Trophoblast cell (in vitro differentiated cells and primary cell): ENCODE measurements at regions not wholly inside any gene's neighbourhood (a gene's known extent, or its start where the extent isn't known, plus 50 kb on each side); places are given as distances from the start of the nearest gene placed in this dataset.
"Not testable (repeated sequence)": the region's sequence is repeated elsewhere in the genome, so short reads cannot be mapped to it uniquely, and the experiment has no call there.

ENCODE experiments used
- DNase-seq, 2 donors: peaks; one replicate each; pipeline ENCODE4 v3.0.0-alpha.2; 2016
- H2AFZ ChIP-seq: 2 replicates; pipeline ENCODE4 v1.6.1; 2013; ENCODE audit warnings: low read length, moderate library complexity, mild to moderate bottlenecking; ENCODE audit not compliant: insufficient read depth, poor library complexity
- H2AK5ac ChIP-seq: 2 replicates; pipeline ENCODE4 v1.6.1; 2013; ENCODE audit warnings: mild to moderate bottlenecking, low read length
- H2BK120ac ChIP-seq: 2 replicates; pipeline ENCODE4 v1.6.1; 2013; ENCODE audit warnings: low read length, mild to moderate bottlenecking, moderate library complexity; ENCODE audit not compliant: insufficient read depth, poor library complexity
- H2BK12ac ChIP-seq: 2 replicates; pipeline ENCODE4 v1.6.1; 2013; ENCODE audit warnings: mild to moderate bottlenecking, low read length, moderate library complexity
- H2BK5ac ChIP-seq: 2 replicates; pipeline ENCODE4 v1.6.1; 2013; ENCODE audit warnings: low read length, low read depth, moderate library complexity, mild to moderate bottlenecking; ENCODE audit not compliant: poor library complexity
- H3K14ac ChIP-seq: 2 replicates; pipeline ENCODE4 v1.6.1; 2013; ENCODE audit warnings: mild to moderate bottlenecking, low read length
- H3K18ac ChIP-seq: 2 replicates; pipeline ENCODE4 v1.6.1; 2013; ENCODE audit warnings: mild to moderate bottlenecking, low read length
- H3K23ac ChIP-seq: 2 replicates; pipeline ENCODE4 v1.6.1; 2013; ENCODE audit warnings: low read length
- H3K27ac ChIP-seq: 2 replicates; pipeline ENCODE4 v1.5.1; 2013; ENCODE audit warnings: low read depth, mild to moderate bottlenecking, inconsistent platforms, low read length, moderate library complexity
- H3K27me3 ChIP-seq: 2 replicates; pipeline ENCODE4 v1.6.1; 2013; ENCODE audit warnings: inconsistent platforms, mild to moderate bottlenecking, low read length, moderate library complexity; ENCODE audit not compliant: insufficient read depth
- H3K36me3 ChIP-seq, 2 experiments: 1 replicate in 1 of 2; 2 replicates in 1 of 2; pipeline ENCODE4 v1.6.1; 2013; ENCODE audit warnings: low read length in 2 of 2, mild to moderate bottlenecking in 2 of 2, moderate library complexity in 1 of 2; ENCODE audit not compliant: insufficient read depth in 2 of 2, control insufficient read depth in 1 of 2
- H3K4ac ChIP-seq: 2 replicates; pipeline ENCODE4 v1.6.1; 2013; ENCODE audit warnings: low read depth, mild to moderate bottlenecking, low read length, moderate library complexity
- H3K4me1 ChIP-seq, 2 experiments: 1 replicate in 1 of 2; 2 replicates in 1 of 2; pipeline ENCODE4 v1.6.1; 2013; ENCODE audit warnings: low read length in 2 of 2, mild to moderate bottlenecking in 2 of 2, moderate library complexity in 1 of 2; ENCODE audit not compliant: insufficient read depth in 2 of 2, control insufficient read depth in 1 of 2
- H3K4me2 ChIP-seq: 2 replicates; pipeline ENCODE4 v1.6.1; 2013; ENCODE audit warnings: inconsistent platforms, mild to moderate bottlenecking, low read length, moderate library complexity
- H3K4me3 ChIP-seq: 2 replicates; pipeline ENCODE4 v1.5.1; 2013; ENCODE audit warnings: mild to moderate bottlenecking, low read depth, low read length, inconsistent platforms
- H3K79me1 ChIP-seq: one replicate; pipeline ENCODE4 v1.6.1; 2013; ENCODE audit warnings: low read length
- H3K79me2 ChIP-seq: 2 replicates; pipeline ENCODE4 v1.6.1; 2013; ENCODE audit warnings: low read length, mild to moderate bottlenecking; ENCODE audit not compliant: control insufficient read depth, insufficient read depth, poor library complexity
- H3K9ac ChIP-seq: 2 replicates; pipeline ENCODE4 v1.6.1; 2013; ENCODE audit warnings: mild to moderate bottlenecking, low read length
- H3K9me3 ChIP-seq: 2 replicates; pipeline ENCODE4 v1.6.1; 2013; ENCODE audit warnings: low read depth, mild to moderate bottlenecking, control low read depth, inconsistent platforms, low read length; ENCODE audit not compliant: insufficient read depth
- H4K12ac ChIP-seq: 2 replicates; pipeline ENCODE4 v1.6.1; 2013; ENCODE audit warnings: low read depth, mild to moderate bottlenecking, low read length, moderate library complexity
- H4K8ac ChIP-seq: 2 replicates; pipeline ENCODE4 v1.6.1; 2013; ENCODE audit warnings: low read depth, mild to moderate bottlenecking, low read length, moderate library complexity
- H4K91ac ChIP-seq: one replicate; pipeline ENCODE4 v1.6.1; 2013; ENCODE audit warnings: low read depth, mild to moderate bottlenecking, low read length, moderate library complexity
- WGBS: extraction: QIAGEN DNeasy Blood & Tissue Kit; methylation state at CpG from one replicate; pipeline ENCODE4 v1.1.7; 2013; ENCODE audit warnings: missing lambda C conversion rate; ENCODE audit not compliant: insufficient read length, insufficient coverage; ENCODE audit errors: extremely low coverage; 5-methylcytosine and 5-hydroxymethylcytosine counted together

DNA sequence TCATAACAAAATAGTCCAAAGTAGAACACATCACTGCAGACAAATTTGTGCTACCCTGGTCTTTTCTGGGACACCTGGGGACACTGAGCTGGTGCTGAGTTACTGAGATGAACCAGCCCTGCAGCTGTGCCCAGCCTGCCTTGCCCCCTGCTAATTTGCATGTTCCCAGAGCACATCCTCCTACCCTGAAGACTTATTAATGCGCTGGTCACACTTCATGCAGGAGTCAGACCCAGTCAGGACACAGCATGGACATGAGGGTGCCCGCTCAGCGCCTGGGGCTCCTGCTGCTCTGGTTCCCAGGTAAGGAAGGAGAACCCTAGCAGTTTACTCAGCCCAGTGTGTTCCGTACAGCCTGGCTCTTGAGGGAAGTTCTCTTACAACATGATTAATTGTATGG, 1518.3 kb downstream of the RPIA start:
- no peak overlapping the region for H4K8ac ChIP-seq
- H3K27me3 ChIP-seq: no peaks in the 10 kb centered on the region
- WGBS: no CpG with 5 or more reads among the region's 4 CpGs
- no peaks in the 10 kb centered on the region for H3K4me1 ChIP-seq
- H3K14ac ChIP-seq: no peak overlapping the region
- no peaks in the 10 kb centered on the region for H3K79me2 ChIP-seq
- no peaks in the 10 kb centered on the region for H3K79me1 ChIP-seq
- no peak overlapping the region for H3K4me2 ChIP-seq
- H3K4me3 ChIP-seq: no peak overlapping the region
- no peak overlapping the region for H2AK5ac ChIP-seq
- no peak overlapping the region for H3K27ac ChIP-seq
- no peak overlapping the region for H3K9ac ChIP-seq
- no peak overlapping the region for H4K91ac ChIP-seq
- no peak overlapping the region for H2BK120ac ChIP-seq
- no peak overlapping the region for H4K12ac ChIP-seq
- no peak overlapping the region for H2AFZ ChIP-seq
- DNase-seq: peak; percentile 48 to 68
- H3K23ac ChIP-seq: no peak overlapping the region
- H3K9me3 ChIP-seq: no peaks in the 10 kb centered on the region
- no peak overlapping the region for H3K18ac ChIP-seq
- no peak overlapping the region for H3K4ac ChIP-seq
- no peak overlapping the region for H2BK5ac ChIP-seq
- H3K36me3 ChIP-seq: no peaks in the 10 kb centered on the region
- H2BK12ac ChIP-seq: no peak overlapping the region

DNA sequence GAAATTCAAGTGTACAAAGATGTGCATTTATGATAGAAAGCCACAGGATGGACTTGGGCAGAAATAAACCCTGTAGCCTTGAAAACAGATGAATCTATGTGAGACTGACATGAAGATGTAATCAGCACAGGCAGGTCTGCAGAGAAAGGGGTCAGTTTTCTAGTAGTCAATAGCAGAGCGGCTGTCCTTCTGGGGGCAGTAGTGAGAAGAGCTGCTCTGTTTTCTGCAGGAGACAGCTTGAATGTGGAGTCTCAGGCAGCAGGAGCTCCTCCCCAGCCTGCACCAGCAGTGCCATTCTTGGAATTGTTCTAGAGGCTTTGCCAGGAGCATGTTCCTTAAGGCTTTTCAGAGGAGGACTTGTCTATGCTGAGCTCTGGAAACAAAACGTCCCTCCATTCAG, 1524.4 kb downstream of the RPIA start:
- H4K91ac ChIP-seq, H3K27me3 ChIP-seq, H2AK5ac ChIP-seq, H3K9me3 ChIP-seq, H2BK5ac ChIP-seq, H3K27ac ChIP-seq, H3K36me3 ChIP-seq, H3K9ac ChIP-seq, H3K4me1 ChIP-seq, H3K79me1 ChIP-seq, H3K14ac ChIP-seq, H3K79me2 ChIP-seq, H3K4ac ChIP-seq, H2AFZ ChIP-seq, H4K12ac ChIP-seq, H3K23ac ChIP-seq, H2BK12ac ChIP-seq, H3K4me3 ChIP-seq, H2BK120ac ChIP-seq, H4K8ac ChIP-seq, H3K4me2 ChIP-seq, H3K18ac ChIP-seq: not testable (repeated sequence)
- no CpG with 5 or more reads among the region's 2 CpGs for WGBS
- DNase-seq: peak; percentile 29 to 51

DNA sequence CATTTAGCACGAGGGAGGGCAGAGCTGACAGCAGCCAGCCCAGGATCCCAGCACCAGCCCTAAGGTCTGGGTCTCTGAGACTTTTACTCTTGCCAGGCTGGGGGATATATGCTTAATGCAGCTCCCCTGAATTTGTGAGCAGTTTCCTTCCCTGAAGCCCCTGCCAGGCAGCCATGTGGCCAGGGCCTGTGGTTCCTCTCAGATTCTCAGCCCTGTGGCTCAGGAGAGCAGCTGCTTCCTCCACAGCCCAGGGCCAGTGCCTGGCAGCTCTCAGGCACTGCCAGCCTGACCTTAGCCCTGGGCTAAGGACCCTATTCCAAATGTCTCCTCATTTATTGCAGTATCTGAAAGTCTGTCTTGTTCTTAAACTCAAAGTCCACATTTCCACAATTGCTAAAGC, 1525.3 kb downstream of the RPIA start:
- H3K36me3 ChIP-seq, H3K9me3 ChIP-seq, H2BK120ac ChIP-seq, H3K4me1 ChIP-seq, H3K27ac ChIP-seq, H2BK12ac ChIP-seq, H3K4ac ChIP-seq, H4K12ac ChIP-seq, H3K14ac ChIP-seq, H4K8ac ChIP-seq, H3K18ac ChIP-seq, H3K27me3 ChIP-seq, H2AFZ ChIP-seq, H2BK5ac ChIP-seq, H3K23ac ChIP-seq, H3K4me3 ChIP-seq, H3K9ac ChIP-seq, H3K79me2 ChIP-seq, H3K79me1 ChIP-seq, H2AK5ac ChIP-seq, DNase-seq, H3K4me2 ChIP-seq, H4K91ac ChIP-seq: not testable (repeated sequence)
- WGBS: no CpG with 5 or more reads among the region's 1 CpG

DNA sequence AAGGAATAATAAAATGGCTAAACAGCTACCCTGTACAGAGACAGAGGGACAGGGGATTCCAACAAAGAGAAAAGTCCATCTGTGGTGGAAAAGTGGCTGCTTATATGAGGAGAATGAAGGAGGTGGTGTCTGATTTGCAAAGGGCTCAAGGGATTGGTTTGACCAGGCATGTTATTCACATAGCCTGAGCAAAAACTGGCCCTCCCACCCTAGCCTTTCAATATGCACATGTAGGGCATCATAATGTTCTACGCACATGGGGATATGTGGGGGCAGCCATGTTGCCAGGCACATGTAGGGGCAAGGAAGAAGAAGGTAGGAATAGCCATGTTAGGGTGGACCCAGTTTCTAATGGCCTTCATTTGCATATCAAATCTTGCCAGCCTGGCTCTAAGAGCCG, 1527.1 kb downstream of the RPIA start:
- H3K27ac ChIP-seq, H3K9me3 ChIP-seq, H3K18ac ChIP-seq, H2BK120ac ChIP-seq, H3K9ac ChIP-seq, DNase-seq, H4K91ac ChIP-seq, H2AK5ac ChIP-seq, H3K14ac ChIP-seq, H3K4ac ChIP-seq, H3K4me1 ChIP-seq, H4K8ac ChIP-seq, H2AFZ ChIP-seq, H3K36me3 ChIP-seq, H3K4me3 ChIP-seq, H3K79me1 ChIP-seq, H3K4me2 ChIP-seq, H3K27me3 ChIP-seq, H3K23ac ChIP-seq, H2BK12ac ChIP-seq, H4K12ac ChIP-seq, H3K79me2 ChIP-seq, H2BK5ac ChIP-seq: not testable (repeated sequence)
- WGBS: no CpG with 5 or more reads among the region's 2 CpGs
